ENCODE measurements at regions not wholly inside any gene's neighbourhood (a gene's known extent, or its start where the extent isn't known, plus 50 kb on each side); places are given as distances from the start of the nearest gene placed in this dataset.

DNA sequence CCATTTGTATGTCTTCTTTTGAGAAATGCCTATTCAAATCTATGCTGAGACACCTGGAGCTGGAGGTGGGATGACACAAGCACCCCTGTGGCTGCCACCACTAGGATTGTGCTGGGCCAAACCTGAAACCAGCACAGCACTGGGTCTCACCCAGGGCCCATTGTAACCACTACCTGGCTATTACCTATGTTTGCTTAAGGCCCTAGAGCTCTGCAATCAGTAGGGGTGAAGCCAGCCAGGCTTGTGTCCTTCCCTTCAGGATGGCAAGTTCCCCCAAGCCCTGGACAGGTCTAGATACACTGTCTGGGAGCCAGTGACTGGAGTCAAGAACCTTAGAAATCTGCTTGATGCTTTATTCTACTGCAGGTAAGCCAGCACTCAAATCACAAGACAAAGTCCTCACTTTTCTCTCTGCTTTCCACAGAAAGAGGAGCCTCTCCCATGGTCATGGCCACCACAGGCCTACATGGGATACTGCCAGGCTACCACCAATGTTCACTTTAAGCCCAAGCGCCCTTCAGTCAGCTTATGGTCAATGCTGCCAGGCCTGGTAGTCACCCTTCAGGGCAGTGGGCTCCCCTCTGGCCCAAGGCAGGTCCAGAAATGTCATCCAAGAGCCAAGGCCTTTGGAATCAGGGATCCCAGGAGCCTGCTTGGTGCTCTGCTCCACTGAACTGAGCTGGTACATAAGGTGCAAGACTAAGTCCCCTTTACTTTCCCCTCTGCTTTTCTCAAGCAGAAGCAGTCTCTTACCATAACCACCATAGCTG is 105.3 kb downstream of the BMS1 start:
- TF ChIP-seq POLR2A (IDR thresholded peaks at IDR 0.05; ENCODE audit: extremely low read depth, insufficient read length) (no peak), CTCF (IDR thresholded peaks at IDR 0.05; ENCODE audit: low read depth, low read length) (no peak)
- TF ChIP-seq, protein P1, sequence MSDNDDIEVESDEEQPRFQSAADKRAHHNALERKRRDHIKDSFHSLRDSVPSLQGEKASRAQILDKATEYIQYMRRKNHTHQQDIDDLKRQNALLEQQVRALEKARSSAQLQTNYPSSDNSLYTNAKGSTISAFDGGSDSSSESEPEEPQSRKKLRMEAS (IDR thresholded peaks at IDR 0.05; ENCODE audit: low read depth, low read length): no peak
